ENCODE measurements at regions not wholly inside any gene's neighbourhood (a gene's known extent, or its start where the extent isn't known, plus 50 kb on each side); places are given as distances from the start of the nearest gene placed in this dataset.

DNA sequence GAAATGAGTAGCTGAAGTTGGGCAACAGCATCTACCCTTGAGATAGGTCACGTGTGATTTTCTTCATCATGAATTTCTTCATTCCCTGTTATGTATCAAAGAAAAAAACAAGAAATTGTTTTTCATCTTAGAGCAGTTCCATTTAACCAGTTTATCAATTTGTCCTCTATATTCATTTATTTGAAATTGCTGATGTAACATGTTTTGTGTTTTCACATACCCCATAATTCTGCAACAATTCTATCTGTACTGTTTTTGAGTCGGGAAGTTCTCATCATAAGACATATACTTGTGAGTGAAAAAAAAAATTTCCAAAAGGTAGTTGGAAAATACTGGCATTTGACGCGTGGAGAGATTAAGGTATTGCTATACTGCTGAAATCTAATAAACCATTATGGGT, 422.6 kb upstream of the REG3G start:
- 96% methylated on average over 2 of the region's 4 CpGs for WGBS (ENCODE audit: insufficient coverage)
- H3K4me3 ChIP-seq (ENCODE audit: low read length): no peak overlapping the region
- no peaks in the 10 kb centered on the region for H3K4me1 ChIP-seq (ENCODE audit: control insufficient read depth, insufficient read depth, low read length)
- no peaks in the 10 kb centered on the region for H3K27me3 ChIP-seq (ENCODE audit: control insufficient read depth, insufficient read depth, low read length)
- Mint-ChIP-seq H3K4me1 (no peaks in the 10 kb centered on the region), H3K9me3 (peaks cover 3 to 4% of the 10 kb centered on the region in 2 donors), H3K27ac (no peak overlapping the region), H3K4me3 (no peak overlapping the region), H3K27me3 (ENCODE audit: low read depth in 2 of 2) (no peaks in the 10 kb centered on the region), H3K36me3 (no peaks in the 10 kb centered on the region)
- intact Hi-C loops (cut with micrococcal nuclease): no loop called here
- no peak for TF ChIP-seq CTCF (IDR thresholded peaks at IDR 0.05)
- no peak overlapping the region for H3K27ac ChIP-seq (ENCODE audit: low read length)
- DNase-seq: no peak
- no peak for ATAC-seq
- H3K36me3 ChIP-seq (ENCODE audit: control insufficient read depth, insufficient read depth, low read length): no peaks in the 10 kb centered on the region
- H3K9me3 ChIP-seq (ENCODE audit: control insufficient read depth, insufficient read depth, low read length): no peaks in the 10 kb centered on the region

DNA sequence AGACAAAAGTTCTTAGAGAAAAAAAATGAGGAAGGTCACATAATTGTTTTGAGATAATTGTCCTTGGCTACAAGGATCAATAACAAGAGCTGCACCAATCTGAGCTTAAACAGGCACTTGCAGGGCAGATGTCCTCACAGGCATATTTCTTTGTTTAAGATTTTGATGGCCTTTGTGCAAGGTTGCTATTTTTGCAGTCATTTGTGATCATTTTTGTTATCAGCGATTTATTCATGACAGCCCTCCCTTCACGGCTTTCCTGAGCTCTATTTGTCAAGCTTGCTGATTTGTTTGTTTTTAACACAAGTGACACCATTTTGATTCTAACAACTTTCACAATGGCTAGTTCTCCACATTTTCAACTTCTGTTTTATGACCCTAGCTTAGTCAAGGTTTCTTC, 418.6 kb upstream of the REG3G start:
- ATAC-seq (no peak), DNase-seq (no peak)
- H3K9me3 Mint-ChIP-seq: peaks cover 6 to 16% of the 10 kb centered on the region in 2 donors
- intact Hi-C loops (cut with micrococcal nuclease): no loop called here
- H3K27ac Mint-ChIP-seq: no peak overlapping the region
- H3K27me3 ChIP-seq (ENCODE audit: control insufficient read depth, insufficient read depth, low read length): no peaks in the 10 kb centered on the region
- H3K36me3 Mint-ChIP-seq: no peaks in the 10 kb centered on the region
- H3K9me3 ChIP-seq (ENCODE audit: control insufficient read depth, insufficient read depth, low read length): no peaks in the 10 kb centered on the region
- no peaks in the 10 kb centered on the region for H3K27me3 Mint-ChIP-seq (ENCODE audit: low read depth in 2 of 2)
- no peaks in the 10 kb centered on the region for H3K36me3 ChIP-seq (ENCODE audit: control insufficient read depth, insufficient read depth, low read length)
- TF ChIP-seq CTCF (IDR thresholded peaks at IDR 0.05): no peak
- 40% methylated on average over 2 of the region's 2 CpGs for WGBS (ENCODE audit: insufficient coverage)
- no peaks in the 10 kb centered on the region for H3K4me1 ChIP-seq (ENCODE audit: control insufficient read depth, insufficient read depth, low read length)
- no peak overlapping the region for H3K27ac ChIP-seq (ENCODE audit: low read length)
- H3K4me3 ChIP-seq (ENCODE audit: low read length): no peak overlapping the region
- no peaks in the 10 kb centered on the region for H3K4me1 Mint-ChIP-seq
- no peak overlapping the region for H3K4me3 Mint-ChIP-seq

DNA sequence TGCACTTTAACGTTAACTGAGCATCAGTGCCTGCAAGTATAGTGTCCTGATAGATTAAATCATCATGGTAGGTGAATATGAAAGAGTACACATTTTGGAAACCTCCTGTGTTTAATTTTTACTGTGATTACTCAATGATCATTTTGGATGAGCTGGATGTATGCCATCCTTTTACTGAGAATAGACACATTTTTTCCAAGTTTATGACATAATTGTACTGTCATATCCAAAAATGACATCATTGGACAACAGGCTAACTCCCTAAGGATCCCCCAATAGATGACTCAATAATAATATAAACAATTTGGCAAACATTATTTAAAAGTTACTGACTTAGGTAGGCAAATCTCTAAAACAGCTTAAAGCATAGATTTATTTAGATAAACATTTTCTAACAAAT, 410.8 kb upstream of the REG3G start:
- Histone ChIP-seq H3K9me3 (ENCODE audit: control insufficient read depth, insufficient read depth, low read length) (no peaks in the 10 kb centered on the region), H3K4me1 (ENCODE audit: control insufficient read depth, insufficient read depth, low read length) (no peaks in the 10 kb centered on the region), H3K36me3 (ENCODE audit: control insufficient read depth, insufficient read depth, low read length) (no peaks in the 10 kb centered on the region), H3K27ac (ENCODE audit: low read length) (no peak overlapping the region), H3K27me3 (ENCODE audit: control insufficient read depth, insufficient read depth, low read length) (no peaks in the 10 kb centered on the region), H3K4me3 (ENCODE audit: low read length) (no peak overlapping the region)
- H3K4me3 Mint-ChIP-seq: no peak overlapping the region
- WGBS (ENCODE audit: insufficient coverage): 86% methylated on average over 1 of the region's 1 CpG
- no peaks in the 10 kb centered on the region for H3K4me1 Mint-ChIP-seq
- no peak for TF ChIP-seq CTCF (IDR thresholded peaks at IDR 0.05)
- intact Hi-C loops (cut with micrococcal nuclease): no loop called here
- H3K36me3 Mint-ChIP-seq: no peaks in the 10 kb centered on the region
- DNase-seq: no peak
- H3K9me3 Mint-ChIP-seq: peaks cover 14 to 16% of the 10 kb centered on the region in 2 donors
- no peaks in the 10 kb centered on the region for H3K27me3 Mint-ChIP-seq (ENCODE audit: low read depth in 2 of 2)
- no peak overlapping the region for H3K27ac Mint-ChIP-seq
- ATAC-seq: no peak

- Mint-ChIP-seq H3K4me3 (no peak overlapping the region), H3K4me1 (no peaks in the 10 kb centered on the region), H3K27ac (no peak overlapping the region), H3K9me3 (peaks cover 12 to 13% of the 10 kb centered on the region in 2 donors), H3K36me3 (no peaks in the 10 kb centered on the region), H3K27me3 (ENCODE audit: low read depth in 2 of 2) (no peaks in the 10 kb centered on the region)
- no peak for DNase-seq
- ATAC-seq: no peak
- intact Hi-C loops (cut with micrococcal nuclease): no loop called here
- no peak overlapping the region for H3K4me3 ChIP-seq (ENCODE audit: low read length)
- no peaks in the 10 kb centered on the region for H3K36me3 ChIP-seq (ENCODE audit: control insufficient read depth, insufficient read depth, low read length)
- no peaks in the 10 kb centered on the region for H3K4me1 ChIP-seq (ENCODE audit: control insufficient read depth, insufficient read depth, low read length)
- no peaks in the 10 kb centered on the region for H3K9me3 ChIP-seq (ENCODE audit: control insufficient read depth, insufficient read depth, low read length)
- 67% methylated on average over 1 of the region's 2 CpGs for WGBS (ENCODE audit: insufficient coverage)
- TF ChIP-seq CTCF (IDR thresholded peaks at IDR 0.05): no peak
- no peaks in the 10 kb centered on the region for H3K27me3 ChIP-seq (ENCODE audit: control insufficient read depth, insufficient read depth, low read length)
- no peak overlapping the region for H3K27ac ChIP-seq (ENCODE audit: low read length)
These were observed 409.5 kb upstream of the REG3G start for GRCh38 chr2:78615956-78616355.

Measured in natural killer cell (primary cell).